ENCODE measurements at regions not wholly inside any gene's neighbourhood (a gene's known extent, or its start where the extent isn't known, plus 50 kb on each side); places are given as distances from the start of the nearest gene placed in this dataset.

- TF ChIP-seq POLR2A (IDR thresholded peaks at IDR 0.05): no peak
- TF ChIP-seq POLR2AphosphoS5 (IDR thresholded peaks at IDR 0.05): no peak
Measured at GRCh38 chr6:141488488-141488887, 644.2 kb upstream of the GJE1 start.
